KOPT-K1 (cell line): ENCODE measurements at regions not wholly inside any gene's neighbourhood (a gene's known extent, or its start where the extent isn't known, plus 50 kb on each side); places are given as distances from the start of the nearest gene placed in this dataset.

ENCODE experiments used
- H3K27ac ChIP-seq: fragments of 200-600 bp; sonication (generic); 2 replicates; pipeline ENCODE4 v1.5.1; 2016; ENCODE audit warnings: antibody characterized with exemption, mild to moderate bottlenecking, low read depth, low read length; ENCODE audit not compliant: poor library complexity, severe bottlenecking
- H3K36me3 ChIP-seq: fragments of 200-600 bp; sonication (generic); 2 replicates; pipeline ENCODE4 v1.5.1; 2017; ENCODE audit warnings: antibody characterized with exemption, mild to moderate bottlenecking, low read length, moderate library complexity; ENCODE audit not compliant: insufficient read depth
- H3K9me3 ChIP-seq: fragments of 200-600 bp; sonication (generic); 2 replicates; pipeline ENCODE4 v1.5.1; 2017; ENCODE audit warnings: antibody characterized with exemption, low read length, mild to moderate bottlenecking; ENCODE audit not compliant: insufficient read depth, poor library complexity, severe bottlenecking

- peaks cover 3% of the 10 kb centered on the region for H3K9me3 ChIP-seq
- H3K27ac ChIP-seq, result no peak overlapping the region
Observed at GRCh38 chr17:72363089-72363610, 242.3 kb downstream of the SOX9 start.

GRCh38 chr17:72365857-72366414, 245.1 kb downstream of the SOX9 start:
- peaks cover 3% of the 10 kb centered on the region for H3K9me3 ChIP-seq
- no peaks in the 10 kb centered on the region for H3K36me3 ChIP-seq
- H3K27ac ChIP-seq, result no peak overlapping the region

More at GRCh38 chr17:72363089-72363610, 242.3 kb downstream of the SOX9 start:
- H3K36me3 ChIP-seq, result no peaks in the 10 kb centered on the region

GRCh38 chr17:72366626-72367025, 245.8 kb downstream of the SOX9 start:
- Histone ChIP-seq H3K36me3 (no peaks in the 10 kb centered on the region), H3K27ac (no peak overlapping the region), H3K9me3 (peaks cover 3% of the 10 kb centered on the region)

GRCh38 chr17:72368191-72368590, 247.4 kb downstream of the SOX9 start:
- Histone ChIP-seq H3K27ac (no peak overlapping the region), H3K9me3 (no peaks in the 10 kb centered on the region), H3K36me3 (no peaks in the 10 kb centered on the region)

- Histone ChIP-seq H3K9me3 (no peaks in the 10 kb centered on the region), H3K36me3 (no peaks in the 10 kb centered on the region)
Observed at GRCh38 chr17:72369366-72369765, 248.5 kb downstream of the SOX9 start.

GRCh38 chr17:72370819-72371218, 250.0 kb downstream of the SOX9 start:
- H3K36me3 ChIP-seq, result no peaks in the 10 kb centered on the region
- H3K27ac ChIP-seq, result no peak overlapping the region
- no peaks in the 10 kb centered on the region for H3K9me3 ChIP-seq

More at GRCh38 chr17:72369366-72369765, 248.5 kb downstream of the SOX9 start:
- no peak overlapping the region for H3K27ac ChIP-seq

- H3K36me3 ChIP-seq, result no peaks in the 10 kb centered on the region
- no peak overlapping the region for H3K27ac ChIP-seq
- no peaks in the 10 kb centered on the region for H3K9me3 ChIP-seq
Observed at GRCh38 chr17:72372185-72372584, 251.4 kb downstream of the SOX9 start.

GRCh38 chr17:72373910-72374741, 253.3 kb downstream of the SOX9 start:
- no peaks in the 10 kb centered on the region for H3K36me3 ChIP-seq
- no peaks in the 10 kb centered on the region for H3K9me3 ChIP-seq
- no peak overlapping the region for H3K27ac ChIP-seq

- Histone ChIP-seq H3K9me3 (no peaks in the 10 kb centered on the region), H3K27ac (no peak overlapping the region), H3K36me3 (no peaks in the 10 kb centered on the region)
Observed at GRCh38 chr17:72376526-72377345, 255.9 kb downstream of the SOX9 start.

GRCh38 chr17:72378414-72379390, 257.9 kb downstream of the SOX9 start:
- no peaks in the 10 kb centered on the region for H3K9me3 ChIP-seq
- no peak overlapping the region for H3K27ac ChIP-seq

GRCh38 chr17:72379516-72379915, 258.7 kb downstream of the SOX9 start:
- no peaks in the 10 kb centered on the region for H3K9me3 ChIP-seq
- no peak overlapping the region for H3K27ac ChIP-seq
- no peaks in the 10 kb centered on the region for H3K36me3 ChIP-seq

More at GRCh38 chr17:72378414-72379390, 257.9 kb downstream of the SOX9 start:
- H3K36me3 ChIP-seq, result no peaks in the 10 kb centered on the region

GRCh38 chr17:72380120-72380519, 259.3 kb downstream of the SOX9 start:
- Histone ChIP-seq H3K9me3 (no peaks in the 10 kb centered on the region), H3K27ac (no peak overlapping the region), H3K36me3 (no peaks in the 10 kb centered on the region)

GRCh38 chr17:72380737-72381136, 259.9 kb downstream of the SOX9 start:
- Histone ChIP-seq H3K9me3 (no peaks in the 10 kb centered on the region), H3K36me3 (no peaks in the 10 kb centered on the region), H3K27ac (no peak overlapping the region)
